OCI-LY7 (cell line): ENCODE measurements at regions not wholly inside any gene's neighbourhood (a gene's known extent, or its start where the extent isn't known, plus 50 kb on each side); places are given as distances from the start of the nearest gene placed in this dataset.

ENCODE experiments used
- BruUV-seq: library from RNA; stranded (reverse); fragments of 400-500 nt; replicated peaks from 2 replicates; lab custom pipeline; 2021; lab: Mats Ljungman, UMichigan
- CTCF ChIA-PET: fragments of 300-600 bp; sonication (Branson Sonifier 250); formaldehyde crosslinking; loops from one replicate; lab custom pipeline; 2022; ENCODE audit warnings: antibody characterized with exemption; ENCODE audit not compliant: unreplicated experiment; lab: Charles Lee
- POLR2A ChIA-PET: fragments of 300-600 bp; sonication (Branson Sonifier 250); formaldehyde crosslinking; loops from one replicate; lab custom pipeline; 2022; ENCODE audit warnings: antibody characterized with exemption; lab: Charles Lee
- DNase-seq: peaks from one replicate; pipeline ENCODE4 v3.0.0-alpha.2; 2015; ENCODE audit warnings: low spot score
- H2AFZ ChIP-seq: fragments of 200-600 bp; sonication (generic), shearing (Covaris generic); 2 replicates; pipeline ENCODE4 v1.6.1; 2014; ENCODE audit warnings: mild to moderate bottlenecking, antibody characterized with exemption, low read length, moderate library complexity
- H3K27ac ChIP-seq: fragments of 200-600 bp; sonication (generic); 2 replicates; pipeline ENCODE4 v1.5.1; 2014; ENCODE audit warnings: mixed run types, low read depth, mild to moderate bottlenecking, moderate library complexity, low read length, inconsistent platforms; ENCODE audit not compliant: poor library complexity, severe bottlenecking
- H3K36me3 ChIP-seq: fragments of 200-600 bp; sonication (generic); 2 replicates; pipeline ENCODE4 v1.6.1; 2014; ENCODE audit warnings: mild to moderate bottlenecking, antibody characterized with exemption, low read length, moderate library complexity, mixed read lengths; ENCODE audit not compliant: insufficient read depth
- H3K4me1 ChIP-seq: fragments of 200-600 bp; sonication (generic); 2 replicates; pipeline ENCODE4 v1.5.1; 2014; ENCODE audit warnings: mild to moderate bottlenecking, low read length; ENCODE audit not compliant: insufficient read depth, poor library complexity, severe bottlenecking
- H3K4me2 ChIP-seq: fragments of 200-600 bp; sonication (generic); 2 replicates; pipeline ENCODE4 v1.6.1; 2014; ENCODE audit warnings: mild to moderate bottlenecking, low read length
- H3K4me3 ChIP-seq: fragments of 200-600 bp; sonication (generic); 2 replicates; pipeline ENCODE4 v1.5.1; 2014; ENCODE audit warnings: mild to moderate bottlenecking, low read depth, low read length; ENCODE audit not compliant: poor library complexity, severe bottlenecking
- H3K79me2 ChIP-seq: fragments of 200-600 bp; sonication (generic); 2 replicates; pipeline ENCODE4 v1.6.1; 2016; ENCODE audit warnings: low read depth, mild to moderate bottlenecking, low read length, moderate library complexity, mixed read lengths; ENCODE audit not compliant: insufficient read depth
- H3K9me2 ChIP-seq: fragments of 200-600 bp; sonication (generic); 2 replicates; pipeline ENCODE4 v1.6.1; 2016; ENCODE audit warnings: mild to moderate bottlenecking, low read length, mixed read lengths; ENCODE audit not compliant: insufficient read depth
- H3K9me3 ChIP-seq: fragments of 200-600 bp; sonication (generic); 2 replicates; pipeline ENCODE4 v1.6.1; 2014; ENCODE audit warnings: mild to moderate bottlenecking, mixed run types, low read length, mixed read lengths
- H4K20me1 ChIP-seq: fragments of 200-600 bp; sonication (generic); 2 replicates; pipeline ENCODE4 v1.6.1; 2014; ENCODE audit warnings: mild to moderate bottlenecking, antibody characterized with exemption, low read length, moderate library complexity, mixed read lengths; ENCODE audit not compliant: insufficient read depth
- CTCF ChIP-seq: fragments of 200-600 bp; sonication (generic); conservative IDR thresholded peaks from 2 replicates; pipeline ENCODE4 v1.5.1; 2014; ENCODE audit warnings: mild to moderate bottlenecking, antibody characterized with exemption, low read length, moderate library complexity, mixed read lengths
- EZH2phosphoT487 ChIP-seq: fragments of 200-600 bp; sonication (generic); IDR thresholded peaks from 2 replicates; pipeline ENCODE4 v1.6.1; 2018; ENCODE audit warnings: low read depth, borderline replicate concordance, mild to moderate bottlenecking, mixed run types, antibody characterized with exemption, low read length, moderate library complexity, mixed read lengths
- intact Hi-C: fragments of 100-400 bp; cut with micrococcal nuclease; formaldehyde crosslinking; loops from one replicate; pipeline ENCODE4 v1.10.0; 2022; ENCODE audit not compliant: unreplicated experiment

- H3K79me2 ChIP-seq = no peaks in the 10 kb centered on the region
- no peak overlapping the region for H2AFZ ChIP-seq
- H3K9me3 ChIP-seq = no peaks in the 10 kb centered on the region
- no peak overlapping the region for H3K4me2 ChIP-seq
- TF ChIP-seq CTCF = no peak
- TF ChIP-seq EZH2phosphoT487 = no peak
- no peaks in the 10 kb centered on the region for H3K4me1 ChIP-seq
- no peak for DNase-seq
- no peak overlapping the region for H3K4me3 ChIP-seq
- ChIA-PET CTCF (no interaction called here), POLR2A (no interaction called here)
- BruUV-seq = no TSS peak
- no peaks in the 10 kb centered on the region for H4K20me1 ChIP-seq
- no peaks in the 10 kb centered on the region for H3K9me2 ChIP-seq
- no peak overlapping the region for H3K27ac ChIP-seq
- H3K36me3 ChIP-seq = no peaks in the 10 kb centered on the region
- intact Hi-C loops = no loop called here
Observed at GRCh38 chr2:103785432-103785831, 1023.6 kb downstream of the TMEM182 start.

- intact Hi-C loops = no loop called here
- CTCF ChIA-PET = no interaction called here
- BruUV-seq = no TSS peak
Observed at GRCh38 chr2:103785956-103786355, 1024.1 kb downstream of the TMEM182 start.

DNA sequence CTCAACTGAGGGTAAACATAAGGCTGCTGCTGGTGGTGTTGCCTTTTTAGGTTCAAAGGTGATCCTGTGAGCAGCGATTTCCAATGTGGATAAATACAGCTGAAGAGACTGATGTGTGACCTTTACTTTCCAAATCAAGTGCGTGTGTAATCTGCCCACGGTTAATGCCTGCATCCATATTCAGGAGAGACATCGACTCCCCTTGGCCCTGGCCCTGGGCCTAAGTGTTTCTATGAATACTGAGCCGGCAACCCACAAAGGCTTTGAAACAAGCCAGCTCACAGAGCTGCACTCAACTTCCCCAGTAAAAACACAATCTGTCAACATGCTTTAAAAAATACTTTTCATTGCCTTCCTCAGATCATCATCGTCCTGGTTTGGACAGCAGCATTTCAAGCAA is 1026.6 kb downstream of the TMEM182 start:
- Histone ChIP-seq H3K4me2 (no peak overlapping the region), H3K36me3 (no peaks in the 10 kb centered on the region), H2AFZ (no peak overlapping the region), H3K27ac (no peak overlapping the region), H3K9me3 (no peaks in the 10 kb centered on the region), H3K4me1 (no peaks in the 10 kb centered on the region), H3K79me2 (no peaks in the 10 kb centered on the region), H3K4me3 (no peak overlapping the region), H3K9me2 (no peaks in the 10 kb centered on the region), H4K20me1 (no peaks in the 10 kb centered on the region)
- intact Hi-C loops = no loop called here
- CTCF ChIA-PET = no interaction called here
- POLR2A ChIA-PET = no interaction called here
- no peak for TF ChIP-seq CTCF
- no peak for TF ChIP-seq EZH2phosphoT487
- BruUV-seq = no TSS peak
- no peak for DNase-seq

More at GRCh38 chr2:103785956-103786355, 1024.1 kb downstream of the TMEM182 start:
- no peak for TF ChIP-seq CTCF
- no peak for TF ChIP-seq EZH2phosphoT487
- H4K20me1 ChIP-seq = no peaks in the 10 kb centered on the region
- no peak overlapping the region for H3K27ac ChIP-seq
- H3K36me3 ChIP-seq = no peaks in the 10 kb centered on the region
- H3K79me2 ChIP-seq = no peaks in the 10 kb centered on the region
- POLR2A ChIA-PET = no interaction called here
- H2AFZ ChIP-seq = no peak overlapping the region
- H3K4me1 ChIP-seq = no peaks in the 10 kb centered on the region
- no peak for DNase-seq
- no peaks in the 10 kb centered on the region for H3K9me2 ChIP-seq
- no peak overlapping the region for H3K4me2 ChIP-seq
- H3K4me3 ChIP-seq = no peak overlapping the region
- no peaks in the 10 kb centered on the region for H3K9me3 ChIP-seq
